Mesenchymal stem cell (in vitro differentiated cells and primary cell): ENCODE measurements at regions not wholly inside any gene's neighbourhood (a gene's known extent, or its start where the extent isn't known, plus 50 kb on each side); places are given as distances from the start of the nearest gene placed in this dataset.
A peak's percentile ranks its signal among the peaks of the same experiment; 100 is the strongest.

Source experiments
- DNase-seq: peaks from one replicate; pipeline ENCODE4 v3.0.0-alpha.2; 2013
- H2AFZ ChIP-seq: one replicate; pipeline ENCODE4 v1.6.1; 2013; ENCODE audit warnings: low read depth, mild to moderate bottlenecking, control low read depth, inconsistent platforms, low read length, moderate library complexity
- H2AK5ac ChIP-seq: 2 replicates; pipeline ENCODE4 v1.6.1; 2013; ENCODE audit warnings: low read length, moderate library complexity, mild to moderate bottlenecking, inconsistent platforms; ENCODE audit not compliant: severe bottlenecking
- H2BK120ac ChIP-seq: one replicate; pipeline ENCODE4 v1.6.1; 2013; ENCODE audit warnings: low read depth, mild to moderate bottlenecking, inconsistent platforms, low read length, moderate library complexity
- H2BK12ac ChIP-seq, 2 experiments: one replicate each; pipeline ENCODE4 v1.6.1; 2013; ENCODE audit warnings: inconsistent platforms in 2 of 2, low read length in 2 of 2, mild to moderate bottlenecking in 2 of 2, moderate library complexity in 2 of 2, control low read depth in 1 of 2
- H2BK15ac ChIP-seq: one replicate; pipeline ENCODE4 v1.6.1; 2013; ENCODE audit warnings: mild to moderate bottlenecking, low read depth, inconsistent platforms; ENCODE audit not compliant: poor library complexity, severe bottlenecking
- H2BK5ac ChIP-seq: 2 replicates; pipeline ENCODE4 v1.6.1; 2013; ENCODE audit warnings: low read depth, mild to moderate bottlenecking, low read length, control low read depth, inconsistent platforms; ENCODE audit not compliant: poor library complexity, severe bottlenecking
- H3K14ac ChIP-seq, 2 experiments: one replicate each; pipeline ENCODE4 v1.6.1; 2013; ENCODE audit warnings: inconsistent platforms in 2 of 2, low read length in 2 of 2, control low read depth in 1 of 2, mild to moderate bottlenecking in 1 of 2, moderate library complexity in 1 of 2
- H3K18ac ChIP-seq, 2 experiments: one replicate each; pipeline ENCODE4 v1.6.1; 2013; ENCODE audit warnings: inconsistent platforms in 2 of 2, low read length in 2 of 2, control low read depth in 1 of 2, low read depth in 1 of 2, mild to moderate bottlenecking in 1 of 2
- H3K23ac ChIP-seq, 2 experiments: one replicate each; pipeline ENCODE4 v1.6.1; 2013; ENCODE audit warnings: inconsistent platforms in 2 of 2, low read length in 2 of 2, mild to moderate bottlenecking in 2 of 2, moderate library complexity in 2 of 2, control low read depth in 1 of 2
- H3K27ac ChIP-seq: 2 replicates; pipeline ENCODE4 v1.5.1; 2013; ENCODE audit warnings: mild to moderate bottlenecking, moderate library complexity, low read length, control low read depth, inconsistent platforms; ENCODE audit not compliant: poor library complexity, severe bottlenecking
- H3K27me3 ChIP-seq, 2 experiments: 2 replicates each; pipeline versions ENCODE4 v1.6.1 to v1.7.0; 2013; ENCODE audit warnings: low read length in 2 of 2, mild to moderate bottlenecking in 2 of 2, moderate library complexity in 2 of 2, control low read depth in 1 of 2, inconsistent platforms in 1 of 2; ENCODE audit not compliant: control insufficient read depth in 1 of 2, insufficient read depth in 1 of 2
- H3K36me3 ChIP-seq, 2 experiments: 2 replicates each; pipeline versions ENCODE4 v1.6.1 to v1.7.0; 2013; ENCODE audit warnings: low read length in 2 of 2, control low read depth in 1 of 2, inconsistent platforms in 1 of 2, low read depth in 1 of 2, mild to moderate bottlenecking in 1 of 2; ENCODE audit not compliant: insufficient read depth in 2 of 2, control insufficient read depth in 1 of 2
- H3K4ac ChIP-seq, 2 experiments: one replicate each; pipeline ENCODE4 v1.6.1; 2013; ENCODE audit warnings: inconsistent platforms in 2 of 2, low read length in 2 of 2, mild to moderate bottlenecking in 2 of 2, moderate library complexity in 2 of 2, control low read depth in 1 of 2, low read depth in 1 of 2
- H3K4me1 ChIP-seq: 2 replicates; pipeline ENCODE4 v1.6.1; 2013; ENCODE audit warnings: low read depth, low read length, control low read depth; ENCODE audit not compliant: control insufficient read depth, insufficient read depth
- H3K4me2 ChIP-seq: 2 replicates; pipeline ENCODE4 v1.6.1; 2013; ENCODE audit warnings: low read length, mild to moderate bottlenecking, inconsistent platforms; ENCODE audit not compliant: poor library complexity, severe bottlenecking
- H3K4me3 ChIP-seq, 2 experiments: 2 replicates each; pipeline versions ENCODE4 v1.5.1 to v1.7.0; 2013; ENCODE audit warnings: low read length in 2 of 2, mild to moderate bottlenecking in 2 of 2, control low read depth in 1 of 2, low read depth in 1 of 2; ENCODE audit not compliant: insufficient read depth in 1 of 2
- H3K79me1 ChIP-seq: replicated peaks from 2 replicates; pipeline ENCODE4 v1.6.1; 2013; ENCODE audit warnings: mild to moderate bottlenecking, control low read depth, low read length, inconsistent platforms; ENCODE audit not compliant: poor library complexity, severe bottlenecking
- H3K9ac ChIP-seq: 2 replicates; pipeline ENCODE4 v1.7.0; 2013; ENCODE audit warnings: mild to moderate bottlenecking, low read length, moderate library complexity
- H3K9me3 ChIP-seq: 2 replicates; pipeline ENCODE4 v1.7.0; 2013; ENCODE audit warnings: mild to moderate bottlenecking, low read length; ENCODE audit not compliant: control insufficient read depth
- H4K8ac ChIP-seq: one replicate; pipeline ENCODE4 v1.6.1; 2013; ENCODE audit warnings: inconsistent platforms, mild to moderate bottlenecking, low read length, moderate library complexity
- H4K91ac ChIP-seq: one replicate; pipeline ENCODE4 v1.6.1; 2013; ENCODE audit warnings: mild to moderate bottlenecking, low read length, inconsistent platforms
- WGBS: methylation state at CpG from one replicate; pipeline ENCODE4 v1.1.7; 2013; ENCODE audit warnings: mixed read lengths; 5-methylcytosine and 5-hydroxymethylcytosine counted together

DNA sequence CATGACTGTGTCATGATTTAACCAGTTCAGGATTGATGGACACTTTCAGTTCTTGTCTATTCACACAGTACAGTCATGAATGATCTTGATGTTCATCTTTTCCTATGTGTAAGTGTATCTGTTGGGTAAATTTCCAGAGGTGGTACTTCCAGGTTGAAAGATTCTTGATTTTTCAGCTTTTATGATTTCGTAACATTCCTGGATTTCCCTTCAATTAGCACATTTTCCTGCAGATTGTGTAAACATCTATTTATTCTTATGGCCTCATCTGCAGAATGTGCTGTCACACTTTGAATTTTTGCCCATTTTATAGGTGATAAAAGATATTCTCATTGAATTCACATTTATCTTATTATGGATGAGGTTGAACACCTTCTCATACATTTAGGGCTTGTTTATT, 222.0 kb upstream of the FOXQ1 start:
- Histone ChIP-seq H4K91ac (no peak overlapping the region), H2BK15ac (no peak overlapping the region), H3K23ac (no peak overlapping the region), H3K4me1 (no peaks in the 10 kb centered on the region), H3K9ac (no peak overlapping the region), H4K8ac (no peak overlapping the region), H3K27me3 (peaks cover 0 to 22% of the 10 kb centered on the region in 2 experiments), H3K36me3 (no peaks in the 10 kb centered on the region), H3K4me3 (no peak overlapping the region), H3K4me2 (no peak overlapping the region), H2BK120ac (no peak overlapping the region), H3K14ac (no peak overlapping the region), H2BK5ac (no peak overlapping the region), H2AK5ac (no peak overlapping the region), H2AFZ (no peak overlapping the region), H3K79me1 (no peaks in the 10 kb centered on the region), H3K18ac (no peak overlapping the region), H3K4ac (no peak overlapping the region), H3K27ac (no peak overlapping the region), H3K9me3 (no peaks in the 10 kb centered on the region), H2BK12ac (no peak overlapping the region)
- no peak for DNase-seq
- no CpG with 5 or more reads among the region's 1 CpG for WGBS

DNA sequence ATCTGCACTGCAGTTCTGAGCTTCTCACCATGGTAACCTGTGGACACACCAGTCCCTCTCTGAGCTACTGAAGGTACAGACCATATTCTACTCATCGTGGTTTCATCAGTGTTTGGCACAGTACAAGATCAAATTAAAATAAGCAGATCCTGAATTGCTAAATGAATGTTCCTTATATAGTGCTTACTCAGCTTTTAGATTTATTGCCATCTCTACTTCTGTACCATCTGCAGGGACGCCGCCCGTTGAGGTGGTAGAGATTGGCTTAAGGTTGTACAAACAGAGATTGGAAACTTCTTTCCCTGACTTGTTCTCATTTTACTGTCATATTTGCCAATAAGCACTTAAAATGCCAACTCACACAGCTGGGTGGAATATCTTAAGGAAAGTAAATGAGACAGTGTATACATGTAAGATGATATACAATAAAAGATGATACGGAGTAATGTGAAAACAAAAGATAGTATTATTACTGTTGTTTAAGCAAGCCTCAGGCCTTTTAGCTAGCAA, 223.4 kb upstream of the FOXQ1 start:
- H2BK15ac ChIP-seq: no peak overlapping the region
- no peak overlapping the region for H2AK5ac ChIP-seq
- no peak overlapping the region for H3K9ac ChIP-seq
- no peak for DNase-seq
- H2BK120ac ChIP-seq: no peak overlapping the region
- H3K4me3 ChIP-seq: no peak overlapping the region
- H2AFZ ChIP-seq: no peak overlapping the region
- H3K9me3 ChIP-seq: no peaks in the 10 kb centered on the region
- H4K91ac ChIP-seq: no peak overlapping the region
- no peak overlapping the region for H3K4me2 ChIP-seq
- no peak overlapping the region for H2BK5ac ChIP-seq
- H3K27me3 ChIP-seq: peaks cover 0 to 22% of the 10 kb centered on the region in 2 experiments
- H3K14ac ChIP-seq: no peak overlapping the region
- no peak overlapping the region for H3K27ac ChIP-seq
- H3K23ac ChIP-seq: no peak overlapping the region
- H3K18ac ChIP-seq: no peak overlapping the region
- no peak overlapping the region for H3K4ac ChIP-seq
- WGBS: no CpG with 5 or more reads among the region's 5 CpGs
- no peak overlapping the region for H2BK12ac ChIP-seq
- no peaks in the 10 kb centered on the region for H3K79me1 ChIP-seq
- H3K4me1 ChIP-seq: no peaks in the 10 kb centered on the region
- H3K36me3 ChIP-seq: no peaks in the 10 kb centered on the region
- no peak overlapping the region for H4K8ac ChIP-seq

- Histone ChIP-seq H3K79me1 (no peaks in the 10 kb centered on the region), H4K8ac (no peak overlapping the region), H2BK120ac (no peak overlapping the region), H3K9me3 (no peaks in the 10 kb centered on the region), H2BK12ac (no peak overlapping the region), H2BK5ac (no peak overlapping the region), H2AFZ (no peak overlapping the region), H3K4ac (no peak overlapping the region), H3K18ac (no peak overlapping the region), H3K27ac (no peak overlapping the region), H2AK5ac (no peak overlapping the region), H3K14ac (peak overlapping the region in 1 of 2 experiments; percentile 15), H3K4me3 (no peak overlapping the region), H3K9ac (no peak overlapping the region), H3K4me2 (no peak overlapping the region), H3K23ac (no peak overlapping the region), H4K91ac (no peak overlapping the region), H2BK15ac (no peak overlapping the region), H3K36me3 (no peaks in the 10 kb centered on the region), H3K27me3 (peaks cover 0 to 16% of the 10 kb centered on the region in 2 experiments), H3K4me1 (no peaks in the 10 kb centered on the region)
- WGBS: 87% methylated on average over 9 of the region's 11 CpGs
- DNase-seq: no peak
Measured at GRCh38 chr6:1087154-1087843, 224.6 kb upstream of the FOXQ1 start.

DNA sequence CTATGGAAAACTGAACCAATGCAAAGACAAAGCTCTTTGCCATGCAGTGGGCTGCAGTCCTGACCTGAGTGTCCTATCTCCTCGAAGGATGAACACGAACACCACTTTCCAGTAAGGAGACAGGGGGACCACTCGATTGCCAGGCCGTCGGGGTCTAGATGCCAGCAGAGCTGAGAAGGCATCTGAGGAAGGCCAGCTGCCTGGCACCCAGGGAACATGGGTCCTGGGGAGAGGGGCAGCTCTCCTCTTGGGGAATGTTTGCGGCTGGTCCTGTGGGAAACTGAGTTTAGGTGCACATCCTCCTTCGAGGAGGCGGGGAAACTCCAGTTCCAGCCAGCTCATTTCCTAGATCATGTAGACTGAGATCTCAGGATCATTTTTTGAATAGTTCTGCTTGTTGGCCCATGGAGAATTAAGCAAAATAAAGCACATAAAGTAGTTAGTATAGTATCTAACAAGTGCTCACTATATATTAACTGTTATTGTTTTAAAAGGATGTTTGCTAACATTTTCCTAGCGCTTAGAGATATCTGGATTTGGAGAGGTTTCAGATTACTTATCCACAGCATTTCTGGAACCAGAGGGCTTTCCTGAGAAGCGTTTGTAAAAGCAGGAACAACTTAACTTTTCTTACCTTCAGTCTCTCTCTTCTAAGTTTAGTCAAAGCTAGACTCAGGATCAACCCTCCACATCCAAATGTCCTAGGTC, 225.3 kb upstream of the FOXQ1 start:
- Histone ChIP-seq H2BK15ac (no peak overlapping the region), H3K4me3 (no peak overlapping the region), H3K23ac (no peak overlapping the region), H2BK5ac (no peak overlapping the region), H2AK5ac (no peak overlapping the region), H2BK12ac (peak overlapping the region in 1 of 2 experiments; percentile 45), H3K14ac (peak overlapping the region in 1 of 2 experiments; percentile 87), H3K4me1 (no peaks in the 10 kb centered on the region), H4K91ac (no peak overlapping the region), H3K9ac (no peak overlapping the region), H3K36me3 (no peaks in the 10 kb centered on the region), H3K18ac (no peak overlapping the region), H3K4ac (no peak overlapping the region), H3K79me1 (no peaks in the 10 kb centered on the region), H3K27me3 (peaks cover 0 to 16% of the 10 kb centered on the region in 2 experiments), H3K4me2 (no peak overlapping the region), H3K27ac (no peak overlapping the region), H3K9me3 (no peaks in the 10 kb centered on the region), H4K8ac (no peak overlapping the region), H2AFZ (no peak overlapping the region), H2BK120ac (no peak overlapping the region)
- no peak for DNase-seq
- 92% methylated on average over 9 of the region's 10 CpGs for WGBS
